H9 (cell line): ENCODE measurements at regions not wholly inside any gene's neighbourhood (a gene's known extent, or its start where the extent isn't known, plus 50 kb on each side); places are given as distances from the start of the nearest gene placed in this dataset.

Experiments used
- DNase-seq: peaks from one replicate; pipeline ENCODE4 v3.0.0-alpha.2; 2017
- H2AFZ ChIP-seq: one replicate; pipeline ENCODE4 v1.6.1; 2013; ENCODE audit warnings: mild to moderate bottlenecking, low read length, control low read depth, moderate library complexity
- H2AK5ac ChIP-seq: 2 replicates; pipeline ENCODE4 v1.6.1; 2013; ENCODE audit warnings: low read length, control low read depth, mixed read lengths; ENCODE audit not compliant: insufficient read length
- H2BK120ac ChIP-seq: one replicate; pipeline ENCODE4 v1.6.1; 2013; ENCODE audit warnings: low read depth, mild to moderate bottlenecking, low read length, control low read depth, inconsistent platforms; ENCODE audit not compliant: poor library complexity, severe bottlenecking
- H2BK12ac ChIP-seq: 2 replicates; pipeline ENCODE4 v1.6.1; 2013; ENCODE audit warnings: low read length, control low read depth, mixed read lengths, low read depth; ENCODE audit not compliant: insufficient read length
- H2BK15ac ChIP-seq: 2 replicates; pipeline ENCODE4 v1.6.1; 2013; ENCODE audit warnings: low read depth, low read length, control low read depth
- H2BK20ac ChIP-seq: one replicate; pipeline ENCODE4 v1.6.1; 2013; ENCODE audit warnings: low read depth, mild to moderate bottlenecking, low read length, control low read depth, inconsistent platforms; ENCODE audit not compliant: poor library complexity, severe bottlenecking
- H2BK5ac ChIP-seq: 2 replicates; pipeline ENCODE4 v1.6.1; 2013; ENCODE audit warnings: low read length, control low read depth, mixed read lengths; ENCODE audit not compliant: insufficient read length
- H3K14ac ChIP-seq: 2 replicates; pipeline ENCODE4 v1.6.1; 2013; ENCODE audit warnings: low read length, control low read depth; ENCODE audit not compliant: insufficient read depth
- H3K18ac ChIP-seq: 2 replicates; pipeline ENCODE4 v1.6.1; 2013; ENCODE audit warnings: low read depth, mild to moderate bottlenecking, mixed read lengths, low read length, control low read depth; ENCODE audit not compliant: insufficient read length
- H3K23ac ChIP-seq: 2 replicates; pipeline ENCODE4 v1.6.1; 2013; ENCODE audit warnings: low read length, control low read depth, mixed read lengths, low read depth; ENCODE audit not compliant: insufficient read length
- H3K23me2 ChIP-seq: 2 replicates; pipeline ENCODE4 v1.6.1; 2013; ENCODE audit warnings: low read depth, mild to moderate bottlenecking, mixed read lengths, low read length, control low read depth; ENCODE audit not compliant: insufficient read length, poor library complexity, severe bottlenecking
- H3K27ac ChIP-seq: 2 replicates; pipeline ENCODE4 v1.5.1; 2013; ENCODE audit warnings: low read length, control low read depth, mixed read lengths, low read depth; ENCODE audit not compliant: insufficient read length
- H3K27me3 ChIP-seq: 2 replicates; pipeline ENCODE4 v1.6.1; 2013; ENCODE audit warnings: low read length, control low read depth, inconsistent platforms; ENCODE audit not compliant: insufficient read depth
- H3K4ac ChIP-seq: 2 replicates; pipeline ENCODE4 v1.6.1; 2013; ENCODE audit warnings: low read depth, mild to moderate bottlenecking, control low read depth, inconsistent platforms, low read length, moderate library complexity
- H3K4me1 ChIP-seq: 2 replicates; pipeline ENCODE4 v1.6.1; 2013; ENCODE audit warnings: low read length, control low read depth, inconsistent platforms; ENCODE audit not compliant: insufficient read depth
- H3K4me2 ChIP-seq: 2 replicates; pipeline ENCODE4 v1.6.1; 2013; ENCODE audit warnings: low read length, control low read depth, mixed read lengths; ENCODE audit not compliant: insufficient read length, insufficient read depth
- H3K56ac ChIP-seq: 2 replicates; pipeline ENCODE4 v1.6.1; 2013; ENCODE audit warnings: low read depth, mild to moderate bottlenecking, mixed read lengths, low read length, control low read depth; ENCODE audit not compliant: insufficient read length
- H3K79me1 ChIP-seq: 2 replicates; pipeline ENCODE4 v1.6.1; 2013; ENCODE audit warnings: low read depth, mild to moderate bottlenecking, moderate library complexity, low read length, control low read depth, inconsistent platforms; ENCODE audit not compliant: insufficient read depth, poor library complexity, severe bottlenecking
- H3K79me2 ChIP-seq: 2 replicates; pipeline ENCODE4 v1.6.1; 2013; ENCODE audit warnings: low read length, control low read depth, inconsistent platforms; ENCODE audit not compliant: insufficient read depth
- H3K9ac ChIP-seq: 2 replicates; pipeline ENCODE4 v1.6.1; 2013; ENCODE audit warnings: low read length, control low read depth, mixed read lengths; ENCODE audit not compliant: insufficient read length; ENCODE audit errors: extremely low read depth
- H3K9me3 ChIP-seq: one replicate; pipeline ENCODE4 v1.6.1; 2013; ENCODE audit warnings: low read depth, low read length, inconsistent platforms; ENCODE audit not compliant: control insufficient read depth
- H3T11ph ChIP-seq: one replicate; pipeline ENCODE4 v1.6.1; 2013; ENCODE audit warnings: mild to moderate bottlenecking, low read length, control low read depth, inconsistent platforms
- H4K20me1 ChIP-seq: one replicate; pipeline ENCODE4 v1.6.1; 2013; ENCODE audit not compliant: control insufficient read depth, insufficient read length, insufficient read depth
- H4K5ac ChIP-seq: 2 replicates; pipeline ENCODE4 v1.6.1; 2013; ENCODE audit warnings: low read depth, mild to moderate bottlenecking, mixed read lengths, low read length, control low read depth; ENCODE audit not compliant: insufficient read length
- H4K8ac ChIP-seq: replicated peaks from 2 replicates; pipeline ENCODE4 v1.6.1; 2013; ENCODE audit warnings: low read length, control low read depth, mixed read lengths, low read depth; ENCODE audit not compliant: insufficient read length
- H4K91ac ChIP-seq: 2 replicates; pipeline ENCODE4 v1.6.1; 2013; ENCODE audit warnings: low read depth, mild to moderate bottlenecking, moderate library complexity, mixed read lengths, low read length, control low read depth; ENCODE audit not compliant: insufficient read length
- H3K27ac Mint-ChIP-seq, 3 experiments: 2 replicates in 2 of 3; 3 replicates in 1 of 3; pipeline ENCODE4 v1.8.0; 2020 to 2021; ENCODE audit warnings: mixed read lengths in 3 of 3, mild to moderate bottlenecking in 1 of 3, moderate library complexity in 1 of 3
- H3K27me3 Mint-ChIP-seq: 2 replicates; pipeline ENCODE4 v1.8.0; 2021; ENCODE audit warnings: low read depth, mild to moderate bottlenecking, moderate library complexity, mixed read lengths
- H3K36me3 Mint-ChIP-seq, 3 experiments: 2 replicates in 2 of 3; 3 replicates in 1 of 3; pipeline ENCODE4 v1.8.0; 2020 to 2021; ENCODE audit warnings: low read depth in 3 of 3, mixed read lengths in 3 of 3; ENCODE audit not compliant: insufficient read depth in 1 of 3
- H3K4me1 Mint-ChIP-seq, 2 experiments: 2 replicates each; pipeline ENCODE4 v1.8.0; 2020; ENCODE audit warnings: mixed read lengths in 2 of 2
- H3K4me3 Mint-ChIP-seq, 2 experiments: 2 replicates in 1 of 2; 3 replicates in 1 of 2; pipeline ENCODE4 v1.8.0; 2020 to 2021; ENCODE audit warnings: mild to moderate bottlenecking in 2 of 2, mixed read lengths in 2 of 2, moderate library complexity in 1 of 2
- H3K9me3 Mint-ChIP-seq, 2 experiments: 2 replicates in 1 of 2; 3 replicates in 1 of 2; pipeline ENCODE4 v1.8.0; 2020; ENCODE audit warnings: mild to moderate bottlenecking in 2 of 2, mixed read lengths in 2 of 2, moderate library complexity in 1 of 2
- WGBS: extraction: QIAGEN DNeasy Blood & Tissue Kit; methylation state at CpG from one replicate; pipeline ENCODE4 v1.1.7; 2013; ENCODE audit warnings: missing lambda C conversion rate, low lambda C conversion rate, mixed read lengths; ENCODE audit not compliant: insufficient read length; ENCODE audit errors: extremely low coverage; 5-methylcytosine and 5-hydroxymethylcytosine counted together
- TF ChIP-seq, protein P1 (sequence below): fragments of 200-600 bp; sonication (generic); conservative IDR thresholded peaks from 3 replicates; pipeline ENCODE4 v1.8.0; 2021; ENCODE audit warnings: antibody characterized with exemption, mild to moderate bottlenecking

GRCh38 chr14:83007641-83008225 is 1474.1 kb upstream of the SEL1L start:
- Histone ChIP-seq H3K79me1 (no peaks in the 10 kb centered on the region), H3K14ac (no peak overlapping the region), H2BK120ac (no peak overlapping the region), H3K27ac (no peak overlapping the region), H4K5ac (no peak overlapping the region), H4K20me1 (no peaks in the 10 kb centered on the region), H3T11ph (no peak overlapping the region), H3K79me2 (no peaks in the 10 kb centered on the region), H2BK20ac (no peak overlapping the region), H4K8ac (no peak overlapping the region), H2BK12ac (no peak overlapping the region), H3K4ac (no peak overlapping the region), H2BK15ac (no peak overlapping the region), H3K27me3 (no peaks in the 10 kb centered on the region), H3K4me1 (no peaks in the 10 kb centered on the region), H3K23me2 (no peaks in the 10 kb centered on the region), H2AFZ (no peak overlapping the region), H3K4me2 (no peak overlapping the region), H4K91ac (no peak overlapping the region), H2BK5ac (no peak overlapping the region), H3K9me3 (no peaks in the 10 kb centered on the region), H3K56ac (no peak overlapping the region), H3K23ac (no peak overlapping the region), H3K18ac (no peak overlapping the region), H2AK5ac (no peak overlapping the region), H3K9ac (no peak overlapping the region)
- DNase-seq = no peak
- WGBS = no CpG with 5 or more reads among the region's 1 CpG
- TF ChIP-seq, protein P1, sequence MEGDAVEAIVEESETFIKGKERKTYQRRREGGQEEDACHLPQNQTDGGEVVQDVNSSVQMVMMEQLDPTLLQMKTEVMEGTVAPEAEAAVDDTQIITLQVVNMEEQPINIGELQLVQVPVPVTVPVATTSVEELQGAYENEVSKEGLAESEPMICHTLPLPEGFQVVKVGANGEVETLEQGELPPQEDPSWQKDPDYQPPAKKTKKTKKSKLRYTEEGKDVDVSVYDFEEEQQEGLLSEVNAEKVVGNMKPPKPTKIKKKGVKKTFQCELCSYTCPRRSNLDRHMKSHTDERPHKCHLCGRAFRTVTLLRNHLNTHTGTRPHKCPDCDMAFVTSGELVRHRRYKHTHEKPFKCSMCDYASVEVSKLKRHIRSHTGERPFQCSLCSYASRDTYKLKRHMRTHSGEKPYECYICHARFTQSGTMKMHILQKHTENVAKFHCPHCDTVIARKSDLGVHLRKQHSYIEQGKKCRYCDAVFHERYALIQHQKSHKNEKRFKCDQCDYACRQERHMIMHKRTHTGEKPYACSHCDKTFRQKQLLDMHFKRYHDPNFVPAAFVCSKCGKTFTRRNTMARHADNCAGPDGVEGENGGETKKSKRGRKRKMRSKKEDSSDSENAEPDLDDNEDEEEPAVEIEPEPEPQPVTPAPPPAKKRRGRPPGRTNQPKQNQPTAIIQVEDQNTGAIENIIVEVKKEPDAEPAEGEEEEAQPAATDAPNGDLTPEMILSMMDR = no peak
- H3K27me3 Mint-ChIP-seq = no peaks in the 10 kb centered on the region
- H3K4me3 Mint-ChIP-seq = no peak overlapping the region
- H3K27ac Mint-ChIP-seq = no peak overlapping the region
- no peaks in the 10 kb centered on the region for H3K4me1 Mint-ChIP-seq
- peaks cover 13 to 27% of the 10 kb centered on the region in 2 experiments for H3K9me3 Mint-ChIP-seq
- H3K36me3 Mint-ChIP-seq = peaks cover 8 to 19% (median 12%) of the 10 kb centered on the region in 3 experiments; a peak in 6 of 7 replicates
